ENCODE measurements at regions not wholly inside any gene's neighbourhood (a gene's known extent, or its start where the extent isn't known, plus 50 kb on each side); places are given as distances from the start of the nearest gene placed in this dataset.

GRCh38 chr2:6401301-6401700 lies 464.4 kb downstream of the CMPK2 start:
- peak; percentile 20 for DNase-seq

DNA sequence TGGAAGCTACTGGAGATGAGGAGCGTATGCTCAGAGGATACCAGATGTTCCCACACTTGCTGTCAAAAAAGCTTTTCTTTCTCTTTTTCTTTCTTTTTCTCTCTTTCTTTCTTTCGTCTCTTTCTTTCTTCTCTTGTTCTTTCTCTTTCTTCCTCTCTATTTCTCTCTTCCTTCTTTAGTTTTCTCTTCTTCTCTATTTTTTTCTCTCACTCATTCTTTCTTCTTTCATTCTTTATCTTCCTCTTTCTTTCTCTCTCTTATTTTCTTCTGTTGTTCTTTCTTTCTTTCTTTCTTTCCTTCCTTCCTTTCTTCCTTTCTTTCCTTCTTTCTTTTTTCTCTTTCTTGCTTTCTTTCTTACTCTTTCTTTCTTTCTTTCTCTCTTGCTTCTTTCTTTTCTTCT lies 457.6 kb downstream of the CMPK2 start:
- no peak for DNase-seq

- DNase-seq, result no peak
Observed at GRCh38 chr2:6410313-6410712, 455.4 kb downstream of the CMPK2 start.

- DNase-seq, result no peak
Observed at GRCh38 chr2:6412533-6413091, 453.1 kb downstream of the CMPK2 start.

DNA sequence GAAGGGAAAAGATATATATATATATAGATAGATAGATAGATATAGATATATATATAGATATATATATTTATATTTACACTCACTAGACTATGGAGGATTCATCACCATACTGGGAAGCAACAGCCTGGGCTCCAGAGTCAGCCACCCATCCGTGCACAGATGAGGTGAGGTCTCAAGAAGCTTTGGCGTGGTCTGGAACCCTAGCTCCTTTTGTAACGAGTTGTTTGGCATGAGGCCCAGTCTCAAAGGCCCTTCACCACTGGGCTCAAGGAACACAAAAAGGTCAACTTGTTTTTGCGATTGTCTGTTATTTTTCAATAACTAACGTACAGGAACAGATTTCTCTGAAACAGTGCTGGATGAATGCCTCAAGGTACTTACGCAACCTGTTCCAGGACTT lies 448.7 kb downstream of the CMPK2 start:
- DNase-seq, result no peak

- DNase-seq, result no peak
Observed at GRCh38 chr2:6418291-6418690, 447.4 kb downstream of the CMPK2 start.

DNA sequence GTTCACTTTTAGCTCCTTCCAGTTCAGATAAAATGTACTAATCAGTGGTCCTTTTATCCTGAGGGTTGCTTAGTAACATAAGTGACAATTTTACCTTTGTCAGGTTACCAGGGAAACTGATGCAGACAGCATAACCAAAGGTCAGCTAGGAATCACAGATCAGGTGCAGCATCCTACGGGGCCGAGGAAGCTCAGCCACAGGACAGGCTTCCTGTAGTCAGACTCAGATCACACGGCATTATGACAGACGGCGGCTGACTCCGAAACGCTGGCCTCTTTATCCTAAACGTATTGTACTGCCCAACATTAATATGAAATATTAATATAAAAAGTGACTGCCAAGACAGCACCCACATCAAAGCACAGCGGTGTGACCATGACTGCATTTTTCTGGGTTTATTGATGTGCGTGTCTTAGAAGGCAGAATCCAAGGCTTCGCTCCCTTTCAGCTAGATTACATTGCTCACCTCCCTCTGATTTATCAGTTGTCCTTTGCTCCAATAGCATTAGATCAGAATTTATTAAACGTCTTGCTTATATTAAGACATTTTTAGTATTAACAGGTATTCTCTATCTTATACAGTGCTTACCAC lies 444.5 kb downstream of the CMPK2 start:
- no peak for DNase-seq

DNA sequence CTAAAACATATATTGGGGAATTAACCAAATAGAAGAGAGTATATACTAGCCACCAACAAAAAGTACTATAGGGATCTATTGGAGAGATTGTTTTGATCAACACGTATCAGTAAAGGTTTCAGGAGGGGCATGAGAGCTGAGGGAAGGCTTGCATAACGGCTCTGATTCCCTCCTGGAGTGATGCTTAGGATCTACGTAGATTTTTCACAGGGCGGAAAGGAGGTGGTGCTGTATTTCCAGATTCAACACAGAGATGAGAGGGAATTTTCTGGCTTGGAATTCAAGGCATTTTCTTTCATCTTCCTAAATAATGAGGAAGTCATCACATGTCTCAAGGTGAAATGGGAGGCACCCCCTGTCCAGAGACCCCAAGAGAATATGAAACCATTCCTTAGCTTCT lies 443.8 kb downstream of the CMPK2 start:
- DNase-seq, result no peak

GRCh38 chr2:6423157-6423556 lies 442.6 kb downstream of the CMPK2 start:
- DNase-seq, result no peak

DNA sequence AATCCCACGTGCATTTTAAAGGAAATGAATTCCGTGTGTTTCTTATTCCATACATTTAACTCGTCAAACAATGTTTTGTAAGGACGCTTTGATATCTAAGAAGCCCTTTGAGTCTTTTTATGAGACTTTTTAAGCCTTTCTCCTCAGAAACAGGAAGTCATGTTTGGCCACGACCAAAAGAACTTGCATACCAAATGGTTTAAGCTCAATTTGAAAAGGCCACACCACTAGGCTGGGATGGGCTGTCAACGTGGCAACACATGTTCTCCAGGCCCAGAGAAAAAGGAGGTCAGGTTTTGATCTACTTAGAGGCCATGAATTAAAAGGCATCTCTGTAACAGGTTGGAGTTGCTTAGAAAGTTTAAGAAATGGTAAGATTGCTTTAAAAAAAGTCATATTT lies 441.8 kb downstream of the CMPK2 start:
- no peak for DNase-seq

GRCh38 chr2:6425032-6425431 lies 440.7 kb downstream of the CMPK2 start:
- no peak for DNase-seq

DNA sequence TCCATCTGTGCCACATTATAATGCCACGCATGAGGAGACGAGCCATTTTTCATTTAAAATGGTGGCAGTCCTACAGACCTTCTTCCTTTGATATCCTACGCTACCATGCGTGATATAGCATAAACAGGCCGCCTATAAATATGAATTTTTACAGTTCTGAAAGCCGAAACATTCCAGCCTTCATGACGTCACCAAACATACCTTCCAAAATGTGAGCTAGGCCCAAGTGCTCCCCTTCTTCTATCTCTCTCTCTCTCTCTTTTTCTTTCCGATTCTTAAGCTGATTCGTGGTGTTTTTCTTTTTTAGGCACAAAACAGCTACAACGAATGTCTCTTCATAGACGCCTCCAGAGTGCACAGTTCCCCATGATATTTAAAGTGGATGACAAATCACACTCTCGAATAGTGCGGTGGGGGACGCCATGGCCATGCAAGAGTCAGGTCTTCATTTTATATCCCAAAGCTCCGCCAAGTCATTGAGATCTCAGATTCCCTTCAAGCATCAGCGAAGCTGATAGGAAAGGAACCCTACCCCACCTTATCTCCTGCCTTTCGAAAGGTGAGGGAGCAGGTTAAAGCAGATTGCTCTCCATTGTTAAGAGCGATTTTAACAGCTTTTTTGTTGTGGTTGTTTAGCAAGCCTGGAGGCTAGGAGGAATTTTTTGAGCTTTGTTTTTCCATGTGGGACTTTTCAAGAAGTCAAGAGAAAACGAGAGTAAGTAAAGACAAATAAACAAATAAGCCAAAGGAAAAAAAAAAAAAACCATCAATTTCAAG lies 436.3 kb downstream of the CMPK2 start:
- no peak for DNase-seq

DNA sequence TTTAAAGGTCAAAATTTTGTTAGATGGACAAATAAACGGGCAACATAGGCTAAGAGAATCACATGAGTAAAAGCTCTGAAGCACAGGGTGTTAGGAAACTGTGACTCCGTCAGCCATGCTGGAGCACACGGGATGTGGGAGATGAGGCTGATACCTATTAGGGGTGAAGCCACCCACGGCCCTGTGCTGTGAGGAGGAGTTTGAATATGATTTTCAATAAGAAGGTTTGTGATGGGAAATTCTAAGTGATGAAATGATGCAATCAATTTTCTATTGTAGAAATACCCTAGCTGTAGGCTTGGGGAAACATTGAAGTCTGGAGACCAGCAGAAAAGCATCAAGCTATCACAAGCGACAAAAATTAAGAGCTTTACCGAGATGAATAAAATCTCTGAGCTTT lies 431.3 kb downstream of the CMPK2 start:
- DNase-seq, result no peak

- DNase-seq, result no peak
Observed at GRCh38 chr2:6441800-6442199, 423.9 kb downstream of the CMPK2 start.

DNA sequence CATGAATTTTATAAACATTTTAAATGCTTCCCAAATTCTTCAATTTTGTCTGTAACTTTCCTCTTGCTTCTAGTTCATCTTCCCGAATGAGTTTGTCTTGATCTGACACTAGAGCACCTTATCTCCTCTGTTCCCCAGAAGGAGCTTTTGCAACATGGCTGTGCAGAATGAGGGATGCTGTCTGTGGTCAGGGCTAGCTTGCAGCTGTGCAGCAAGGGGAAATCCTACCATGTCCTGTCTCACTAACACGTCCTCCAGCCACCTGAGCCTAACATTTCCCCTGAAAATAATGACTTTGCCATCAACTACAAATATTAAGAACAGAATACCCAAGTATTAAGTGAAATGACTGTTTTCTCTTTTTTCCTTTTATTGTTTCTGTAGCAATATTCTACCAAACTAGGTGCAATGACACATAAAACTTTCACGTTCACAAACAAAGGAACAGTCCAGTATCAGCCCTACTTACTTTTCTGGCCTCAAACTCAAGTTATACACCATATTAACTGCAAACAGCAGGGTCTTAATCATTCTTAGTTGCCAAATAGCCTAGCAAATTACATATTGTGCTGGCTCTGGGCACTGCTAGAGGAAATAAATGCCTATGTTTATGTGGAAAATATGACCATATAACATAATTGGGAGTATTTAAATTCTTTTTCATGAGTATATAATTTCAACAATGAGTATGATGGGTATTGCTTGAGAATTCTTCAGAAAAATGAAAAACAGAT lies 423.3 kb downstream of the CMPK2 start:
- no peak for DNase-seq

- DNase-seq, result no peak
Observed at GRCh38 chr2:6443061-6443823, 422.5 kb downstream of the CMPK2 start.

GRCh38 chr2:6444514-6444913 lies 421.2 kb downstream of the CMPK2 start:
- DNase-seq, result no peak

DNA sequence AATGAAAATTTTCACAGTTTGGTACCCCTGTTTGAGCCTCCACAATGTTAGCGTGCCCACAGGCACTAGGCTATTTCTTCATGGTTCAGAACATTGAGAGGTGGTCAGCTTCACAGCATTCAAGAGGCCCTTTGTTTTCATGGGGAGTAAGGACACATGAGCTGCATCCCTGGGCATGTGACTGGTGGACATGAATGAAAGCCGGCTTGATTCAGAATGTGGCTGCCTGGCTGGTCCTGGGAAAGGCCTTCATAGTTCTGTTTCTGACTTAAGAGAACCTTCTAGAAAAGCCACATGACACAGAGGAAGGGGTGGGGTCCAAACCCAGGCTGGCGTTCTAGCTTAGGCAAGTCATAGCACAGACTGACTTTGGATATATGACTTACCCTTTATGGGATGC lies 420.6 kb downstream of the CMPK2 start:
- no peak for DNase-seq

GRCh38 chr2:6446938-6447608 lies 418.6 kb downstream of the CMPK2 start:
- no peak for DNase-seq

- no peak for DNase-seq
Observed at GRCh38 chr2:6448893-6449292, 416.8 kb downstream of the CMPK2 start.

GRCh38 chr2:6449343-6449742 lies 416.4 kb downstream of the CMPK2 start:
- peak; percentile 4 for DNase-seq
